HEK293T (cell line): ENCODE measurements at regions not wholly inside any gene's neighbourhood (a gene's known extent, or its start where the extent isn't known, plus 50 kb on each side); places are given as distances from the start of the nearest gene placed in this dataset.

Experiments used
- BHLHE40 ChIP-seq: fragments of 450-650 bp; IDR thresholded peaks from 2 replicates; pipeline ENCODE4 v1.6.1; 2016; ENCODE audit warnings: mild to moderate bottlenecking, moderate library complexity, borderline replicate concordance
- FOXA1 ChIP-seq: fragments of 450-650 bp; IDR thresholded peaks from 2 replicates; pipeline ENCODE4 v1.6.1; 2016; ENCODE audit warnings: mild to moderate bottlenecking
- FOXK2 ChIP-seq: fragments of 450-650 bp; IDR thresholded peaks from 2 replicates; pipeline ENCODE4 v1.6.1; 2016; ENCODE audit warnings: mild to moderate bottlenecking
- FOXM1 ChIP-seq: fragments of 450-650 bp; IDR thresholded peaks from 2 replicates; pipeline ENCODE4 v1.6.1; 2017; ENCODE audit warnings: mild to moderate bottlenecking, borderline replicate concordance
- HDGF ChIP-seq: fragments of 450-650 bp; IDR thresholded peaks from 2 replicates; pipeline ENCODE4 v1.6.1; 2017; ENCODE audit warnings: antibody characterized with exemption, borderline replicate concordance
- L3MBTL2 ChIP-seq: fragments of 450-650 bp; conservative IDR thresholded peaks from 2 replicates; pipeline ENCODE4 v1.6.1; 2016; ENCODE audit warnings: mild to moderate bottlenecking
- LEF1 ChIP-seq: fragments of 450-650 bp; IDR thresholded peaks from 2 replicates; pipeline ENCODE4 v1.6.1; 2017; ENCODE audit warnings: mild to moderate bottlenecking, borderline replicate concordance
- SP1 ChIP-seq: fragments of 450-650 bp; IDR thresholded peaks from 2 replicates; pipeline ENCODE4 v1.6.1; 2017
- SUZ12 ChIP-seq: fragments of 450-650 bp; IDR thresholded peaks from 2 replicates; pipeline ENCODE4 v1.6.1; 2016; ENCODE audit warnings: mild to moderate bottlenecking
- TF ChIP-seq, protein P1 (sequence below): fragments of 450-650 bp; IDR thresholded peaks from 2 replicates; pipeline ENCODE4 v1.6.1; 2016

DNA sequence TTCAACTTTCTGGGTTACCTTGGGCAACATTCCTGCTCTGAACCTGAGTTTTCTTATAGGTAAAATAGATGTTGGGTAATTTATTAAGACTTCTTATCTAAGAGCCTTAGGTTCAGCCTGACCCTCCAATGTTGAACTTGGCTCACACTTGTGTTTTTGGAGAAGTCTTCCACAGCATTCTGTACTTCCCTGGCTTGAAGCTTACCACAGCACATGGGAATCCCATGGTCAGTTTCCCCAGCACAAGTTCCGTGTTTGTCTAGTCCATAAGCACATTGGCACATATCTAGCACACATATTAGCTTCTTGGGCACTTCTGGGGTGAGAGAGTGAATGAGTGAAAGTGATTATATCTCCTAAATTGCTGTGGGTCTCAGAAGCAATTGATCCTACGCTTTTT is 782.5 kb upstream of the HS6ST1 start:
- TF ChIP-seq FOXA1, result no peak
- no peak for TF ChIP-seq FOXM1
- no peak for TF ChIP-seq BHLHE40
- TF ChIP-seq SUZ12, result no peak
- TF ChIP-seq, protein P1, sequence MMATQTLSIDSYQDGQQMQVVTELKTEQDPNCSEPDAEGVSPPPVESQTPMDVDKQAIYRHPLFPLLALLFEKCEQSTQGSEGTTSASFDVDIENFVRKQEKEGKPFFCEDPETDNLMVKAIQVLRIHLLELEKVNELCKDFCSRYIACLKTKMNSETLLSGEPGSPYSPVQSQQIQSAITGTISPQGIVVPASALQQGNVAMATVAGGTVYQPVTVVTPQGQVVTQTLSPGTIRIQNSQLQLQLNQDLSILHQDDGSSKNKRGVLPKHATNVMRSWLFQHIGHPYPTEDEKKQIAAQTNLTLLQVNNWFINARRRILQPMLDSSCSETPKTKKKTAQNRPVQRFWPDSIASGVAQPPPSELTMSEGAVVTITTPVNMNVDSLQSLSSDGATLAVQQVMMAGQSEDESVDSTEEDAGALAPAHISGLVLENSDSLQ, result no peak
- TF ChIP-seq LEF1, result no peak
- no peak for TF ChIP-seq SP1
- TF ChIP-seq HDGF, result no peak
- no peak for TF ChIP-seq L3MBTL2
- no peak for TF ChIP-seq FOXK2
